ENCODE measurements at regions not wholly inside any gene's neighbourhood (a gene's known extent, or its start where the extent isn't known, plus 50 kb on each side); places are given as distances from the start of the nearest gene placed in this dataset.

DNA sequence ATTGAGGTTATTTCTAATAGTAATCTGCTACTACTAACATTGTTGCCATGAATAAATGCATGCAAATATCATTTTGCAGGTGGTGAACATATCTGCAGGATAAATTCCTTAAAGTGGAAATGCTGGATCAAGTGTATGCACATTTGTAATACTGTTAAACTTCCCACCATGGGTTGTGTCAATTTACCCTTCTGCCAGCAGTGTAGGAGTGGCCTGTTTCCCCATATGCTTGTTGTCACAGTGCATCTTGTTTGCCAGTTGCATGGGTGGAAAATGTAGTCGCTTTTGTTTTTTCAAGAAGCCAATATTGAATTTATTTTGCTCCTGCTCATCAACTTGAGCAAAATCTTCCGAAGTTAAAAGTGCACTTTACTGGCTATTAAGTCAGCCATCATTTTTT is 139.0 kb upstream of the ACKR3 start:
- no peak for TF ChIP-seq POLR2A (IDR thresholded peaks at IDR 0.05)
- TF ChIP-seq, protein P1, sequence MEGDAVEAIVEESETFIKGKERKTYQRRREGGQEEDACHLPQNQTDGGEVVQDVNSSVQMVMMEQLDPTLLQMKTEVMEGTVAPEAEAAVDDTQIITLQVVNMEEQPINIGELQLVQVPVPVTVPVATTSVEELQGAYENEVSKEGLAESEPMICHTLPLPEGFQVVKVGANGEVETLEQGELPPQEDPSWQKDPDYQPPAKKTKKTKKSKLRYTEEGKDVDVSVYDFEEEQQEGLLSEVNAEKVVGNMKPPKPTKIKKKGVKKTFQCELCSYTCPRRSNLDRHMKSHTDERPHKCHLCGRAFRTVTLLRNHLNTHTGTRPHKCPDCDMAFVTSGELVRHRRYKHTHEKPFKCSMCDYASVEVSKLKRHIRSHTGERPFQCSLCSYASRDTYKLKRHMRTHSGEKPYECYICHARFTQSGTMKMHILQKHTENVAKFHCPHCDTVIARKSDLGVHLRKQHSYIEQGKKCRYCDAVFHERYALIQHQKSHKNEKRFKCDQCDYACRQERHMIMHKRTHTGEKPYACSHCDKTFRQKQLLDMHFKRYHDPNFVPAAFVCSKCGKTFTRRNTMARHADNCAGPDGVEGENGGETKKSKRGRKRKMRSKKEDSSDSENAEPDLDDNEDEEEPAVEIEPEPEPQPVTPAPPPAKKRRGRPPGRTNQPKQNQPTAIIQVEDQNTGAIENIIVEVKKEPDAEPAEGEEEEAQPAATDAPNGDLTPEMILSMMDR (IDR thresholded peaks at IDR 0.05), result no peak
